H9 (cell line): ENCODE measurements at regions not wholly inside any gene's neighbourhood (a gene's known extent, or its start where the extent isn't known, plus 50 kb on each side); places are given as distances from the start of the nearest gene placed in this dataset.

Source experiments
- DNase-seq: peaks from one replicate; pipeline ENCODE4 v3.0.0-alpha.2; 2017
- H2AFZ ChIP-seq: one replicate; pipeline ENCODE4 v1.6.1; 2013; ENCODE audit warnings: mild to moderate bottlenecking, low read length, control low read depth, moderate library complexity
- H2AK5ac ChIP-seq: 2 replicates; pipeline ENCODE4 v1.6.1; 2013; ENCODE audit warnings: low read length, control low read depth, mixed read lengths; ENCODE audit not compliant: insufficient read length
- H2BK120ac ChIP-seq: one replicate; pipeline ENCODE4 v1.6.1; 2013; ENCODE audit warnings: low read depth, mild to moderate bottlenecking, low read length, control low read depth, inconsistent platforms; ENCODE audit not compliant: poor library complexity, severe bottlenecking
- H2BK12ac ChIP-seq: 2 replicates; pipeline ENCODE4 v1.6.1; 2013; ENCODE audit warnings: low read length, control low read depth, mixed read lengths, low read depth; ENCODE audit not compliant: insufficient read length
- H2BK15ac ChIP-seq: 2 replicates; pipeline ENCODE4 v1.6.1; 2013; ENCODE audit warnings: low read depth, low read length, control low read depth
- H2BK20ac ChIP-seq: one replicate; pipeline ENCODE4 v1.6.1; 2013; ENCODE audit warnings: low read depth, mild to moderate bottlenecking, low read length, control low read depth, inconsistent platforms; ENCODE audit not compliant: poor library complexity, severe bottlenecking
- H2BK5ac ChIP-seq: 2 replicates; pipeline ENCODE4 v1.6.1; 2013; ENCODE audit warnings: low read length, control low read depth, mixed read lengths; ENCODE audit not compliant: insufficient read length
- H3K14ac ChIP-seq: 2 replicates; pipeline ENCODE4 v1.6.1; 2013; ENCODE audit warnings: low read length, control low read depth; ENCODE audit not compliant: insufficient read depth
- H3K18ac ChIP-seq: 2 replicates; pipeline ENCODE4 v1.6.1; 2013; ENCODE audit warnings: low read depth, mild to moderate bottlenecking, mixed read lengths, low read length, control low read depth; ENCODE audit not compliant: insufficient read length
- H3K23ac ChIP-seq: 2 replicates; pipeline ENCODE4 v1.6.1; 2013; ENCODE audit warnings: low read length, control low read depth, mixed read lengths, low read depth; ENCODE audit not compliant: insufficient read length
- H3K23me2 ChIP-seq: 2 replicates; pipeline ENCODE4 v1.6.1; 2013; ENCODE audit warnings: low read depth, mild to moderate bottlenecking, mixed read lengths, low read length, control low read depth; ENCODE audit not compliant: insufficient read length, poor library complexity, severe bottlenecking
- H3K27ac ChIP-seq: 2 replicates; pipeline ENCODE4 v1.5.1; 2013; ENCODE audit warnings: low read length, control low read depth, mixed read lengths, low read depth; ENCODE audit not compliant: insufficient read length
- H3K27me3 ChIP-seq: 2 replicates; pipeline ENCODE4 v1.6.1; 2013; ENCODE audit warnings: low read length, control low read depth, inconsistent platforms; ENCODE audit not compliant: insufficient read depth
- H3K4ac ChIP-seq: 2 replicates; pipeline ENCODE4 v1.6.1; 2013; ENCODE audit warnings: low read depth, mild to moderate bottlenecking, control low read depth, inconsistent platforms, low read length, moderate library complexity
- H3K4me1 ChIP-seq: 2 replicates; pipeline ENCODE4 v1.6.1; 2013; ENCODE audit warnings: low read length, control low read depth, inconsistent platforms; ENCODE audit not compliant: insufficient read depth
- H3K4me2 ChIP-seq: 2 replicates; pipeline ENCODE4 v1.6.1; 2013; ENCODE audit warnings: low read length, control low read depth, mixed read lengths; ENCODE audit not compliant: insufficient read length, insufficient read depth
- H3K56ac ChIP-seq: 2 replicates; pipeline ENCODE4 v1.6.1; 2013; ENCODE audit warnings: low read depth, mild to moderate bottlenecking, mixed read lengths, low read length, control low read depth; ENCODE audit not compliant: insufficient read length
- H3K79me1 ChIP-seq: 2 replicates; pipeline ENCODE4 v1.6.1; 2013; ENCODE audit warnings: low read depth, mild to moderate bottlenecking, moderate library complexity, low read length, control low read depth, inconsistent platforms; ENCODE audit not compliant: insufficient read depth, poor library complexity, severe bottlenecking
- H3K79me2 ChIP-seq: 2 replicates; pipeline ENCODE4 v1.6.1; 2013; ENCODE audit warnings: low read length, control low read depth, inconsistent platforms; ENCODE audit not compliant: insufficient read depth
- H3K9ac ChIP-seq: 2 replicates; pipeline ENCODE4 v1.6.1; 2013; ENCODE audit warnings: low read length, control low read depth, mixed read lengths; ENCODE audit not compliant: insufficient read length; ENCODE audit errors: extremely low read depth
- H3K9me3 ChIP-seq: one replicate; pipeline ENCODE4 v1.6.1; 2013; ENCODE audit warnings: low read depth, low read length, inconsistent platforms; ENCODE audit not compliant: control insufficient read depth
- H3T11ph ChIP-seq: one replicate; pipeline ENCODE4 v1.6.1; 2013; ENCODE audit warnings: mild to moderate bottlenecking, low read length, control low read depth, inconsistent platforms
- H4K20me1 ChIP-seq: one replicate; pipeline ENCODE4 v1.6.1; 2013; ENCODE audit not compliant: control insufficient read depth, insufficient read length, insufficient read depth
- H4K5ac ChIP-seq: 2 replicates; pipeline ENCODE4 v1.6.1; 2013; ENCODE audit warnings: low read depth, mild to moderate bottlenecking, mixed read lengths, low read length, control low read depth; ENCODE audit not compliant: insufficient read length
- H4K8ac ChIP-seq: replicated peaks from 2 replicates; pipeline ENCODE4 v1.6.1; 2013; ENCODE audit warnings: low read length, control low read depth, mixed read lengths, low read depth; ENCODE audit not compliant: insufficient read length
- H4K91ac ChIP-seq: 2 replicates; pipeline ENCODE4 v1.6.1; 2013; ENCODE audit warnings: low read depth, mild to moderate bottlenecking, moderate library complexity, mixed read lengths, low read length, control low read depth; ENCODE audit not compliant: insufficient read length
- H3K27ac Mint-ChIP-seq, 3 experiments: 2 replicates in 2 of 3; 3 replicates in 1 of 3; pipeline ENCODE4 v1.8.0; 2020 to 2021; ENCODE audit warnings: mixed read lengths in 3 of 3, mild to moderate bottlenecking in 1 of 3, moderate library complexity in 1 of 3
- H3K27me3 Mint-ChIP-seq: 2 replicates; pipeline ENCODE4 v1.8.0; 2021; ENCODE audit warnings: low read depth, mild to moderate bottlenecking, moderate library complexity, mixed read lengths
- H3K36me3 Mint-ChIP-seq, 3 experiments: 2 replicates in 2 of 3; 3 replicates in 1 of 3; pipeline ENCODE4 v1.8.0; 2020 to 2021; ENCODE audit warnings: low read depth in 3 of 3, mixed read lengths in 3 of 3; ENCODE audit not compliant: insufficient read depth in 1 of 3
- H3K4me1 Mint-ChIP-seq, 2 experiments: 2 replicates each; pipeline ENCODE4 v1.8.0; 2020; ENCODE audit warnings: mixed read lengths in 2 of 2
- H3K4me3 Mint-ChIP-seq, 2 experiments: 2 replicates in 1 of 2; 3 replicates in 1 of 2; pipeline ENCODE4 v1.8.0; 2020 to 2021; ENCODE audit warnings: mild to moderate bottlenecking in 2 of 2, mixed read lengths in 2 of 2, moderate library complexity in 1 of 2
- H3K9me3 Mint-ChIP-seq, 2 experiments: 2 replicates in 1 of 2; 3 replicates in 1 of 2; pipeline ENCODE4 v1.8.0; 2020; ENCODE audit warnings: mild to moderate bottlenecking in 2 of 2, mixed read lengths in 2 of 2, moderate library complexity in 1 of 2
- WGBS: extraction: QIAGEN DNeasy Blood & Tissue Kit; methylation state at CpG from one replicate; pipeline ENCODE4 v1.1.7; 2013; ENCODE audit warnings: missing lambda C conversion rate, low lambda C conversion rate, mixed read lengths; ENCODE audit not compliant: insufficient read length; ENCODE audit errors: extremely low coverage; 5-methylcytosine and 5-hydroxymethylcytosine counted together
- TF ChIP-seq, protein P1 (sequence below): fragments of 200-600 bp; sonication (generic); conservative IDR thresholded peaks from 3 replicates; pipeline ENCODE4 v1.8.0; 2021; ENCODE audit warnings: antibody characterized with exemption, mild to moderate bottlenecking

DNA sequence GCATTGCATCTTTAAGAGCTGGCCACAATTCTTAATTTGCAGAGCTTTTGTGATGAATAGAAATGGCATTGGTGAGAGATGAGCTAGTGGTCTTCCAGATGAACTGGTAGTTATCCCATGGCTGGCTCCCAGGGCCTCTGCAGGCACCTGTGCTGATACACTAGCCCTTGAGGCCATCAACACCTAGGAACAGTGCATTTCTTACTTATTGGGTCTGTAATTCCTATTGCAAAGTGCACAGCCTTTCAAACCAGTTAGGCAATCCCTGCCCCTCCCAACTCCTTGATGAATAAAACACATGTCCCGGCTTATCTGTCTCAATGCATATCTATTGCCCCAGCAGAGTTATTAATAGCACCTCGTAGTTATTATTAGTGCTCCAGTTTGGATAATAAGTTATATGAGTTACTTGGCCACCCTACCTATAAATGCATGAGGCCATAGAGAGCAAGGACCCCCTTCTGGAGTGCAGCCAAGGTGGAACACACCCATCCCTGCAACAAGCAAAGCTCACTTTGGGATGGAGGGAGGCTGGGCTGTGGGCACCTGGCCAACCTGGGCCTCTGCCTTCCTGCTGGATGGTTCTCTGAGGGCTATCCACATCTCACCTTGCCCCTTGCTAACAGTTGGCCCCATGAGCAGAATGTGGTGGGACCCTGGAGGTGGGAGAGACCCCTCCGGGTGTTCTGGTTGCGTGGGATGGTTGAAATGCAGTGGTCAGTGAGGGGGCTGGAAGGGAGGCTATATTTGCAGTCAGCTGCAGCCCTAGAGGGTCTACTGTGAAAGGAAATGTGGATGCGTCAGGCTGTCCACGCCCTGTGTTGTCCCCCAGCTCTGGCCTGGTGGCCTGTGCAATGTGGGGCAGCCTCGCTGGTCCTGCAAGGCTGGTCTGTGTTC lies 455.9 kb upstream of the HS6ST1 start:
- no peaks in the 10 kb centered on the region for H3K9me3 Mint-ChIP-seq
- H3K4me1 Mint-ChIP-seq = peaks cover 22 to 23% of the 10 kb centered on the region in 2 experiments
- no peaks in the 10 kb centered on the region for H3K27me3 ChIP-seq
- H3K4me2 ChIP-seq = no peak overlapping the region
- no peak overlapping the region for H3K4ac ChIP-seq
- H3K56ac ChIP-seq = no peak overlapping the region
- H3K23me2 ChIP-seq = no peaks in the 10 kb centered on the region
- no peak overlapping the region for H3K27ac ChIP-seq
- H4K8ac ChIP-seq = no peak overlapping the region
- H3K9me3 ChIP-seq = no peaks in the 10 kb centered on the region
- H3K14ac ChIP-seq = no peak overlapping the region
- TF ChIP-seq, protein P1, sequence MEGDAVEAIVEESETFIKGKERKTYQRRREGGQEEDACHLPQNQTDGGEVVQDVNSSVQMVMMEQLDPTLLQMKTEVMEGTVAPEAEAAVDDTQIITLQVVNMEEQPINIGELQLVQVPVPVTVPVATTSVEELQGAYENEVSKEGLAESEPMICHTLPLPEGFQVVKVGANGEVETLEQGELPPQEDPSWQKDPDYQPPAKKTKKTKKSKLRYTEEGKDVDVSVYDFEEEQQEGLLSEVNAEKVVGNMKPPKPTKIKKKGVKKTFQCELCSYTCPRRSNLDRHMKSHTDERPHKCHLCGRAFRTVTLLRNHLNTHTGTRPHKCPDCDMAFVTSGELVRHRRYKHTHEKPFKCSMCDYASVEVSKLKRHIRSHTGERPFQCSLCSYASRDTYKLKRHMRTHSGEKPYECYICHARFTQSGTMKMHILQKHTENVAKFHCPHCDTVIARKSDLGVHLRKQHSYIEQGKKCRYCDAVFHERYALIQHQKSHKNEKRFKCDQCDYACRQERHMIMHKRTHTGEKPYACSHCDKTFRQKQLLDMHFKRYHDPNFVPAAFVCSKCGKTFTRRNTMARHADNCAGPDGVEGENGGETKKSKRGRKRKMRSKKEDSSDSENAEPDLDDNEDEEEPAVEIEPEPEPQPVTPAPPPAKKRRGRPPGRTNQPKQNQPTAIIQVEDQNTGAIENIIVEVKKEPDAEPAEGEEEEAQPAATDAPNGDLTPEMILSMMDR = no peak
- no peak overlapping the region for H2BK120ac ChIP-seq
- H3K79me2 ChIP-seq = no peaks in the 10 kb centered on the region
- H2BK20ac ChIP-seq = no peak overlapping the region
- no peak overlapping the region for H2AK5ac ChIP-seq
- WGBS = no CpG with 5 or more reads among the region's 7 CpGs
- no peak overlapping the region; a peak in 1 of 7 replicates for H3K27ac Mint-ChIP-seq
- H3K23ac ChIP-seq = no peak overlapping the region
- H2BK5ac ChIP-seq = no peak overlapping the region
- no peaks in the 10 kb centered on the region; a peak in 1 of 7 replicates for H3K36me3 Mint-ChIP-seq
- no peak overlapping the region for H3K9ac ChIP-seq
- DNase-seq = peak; percentile 7
- H4K20me1 ChIP-seq = no peaks in the 10 kb centered on the region
- H2AFZ ChIP-seq = no peak overlapping the region
- no peak overlapping the region for H3T11ph ChIP-seq
- H2BK15ac ChIP-seq = no peak overlapping the region
- H3K79me1 ChIP-seq = no peaks in the 10 kb centered on the region
- H3K27me3 Mint-ChIP-seq = peaks cover 2% of the 10 kb centered on the region; the same call in 1 of the 2 replicates
- 0 out of 2 replicates have a peak, but pooled peaks cover 1% of the 10 kb centered on the region for H3K4me1 ChIP-seq
- no peak overlapping the region for H4K91ac ChIP-seq
- no peak overlapping the region for H4K5ac ChIP-seq
- no peak overlapping the region for H3K18ac ChIP-seq
- no peak overlapping the region for H3K4me3 Mint-ChIP-seq
- no peak overlapping the region for H2BK12ac ChIP-seq
